ENCODE measurements at regions not wholly inside any gene's neighbourhood (a gene's known extent, or its start where the extent isn't known, plus 50 kb on each side); places are given as distances from the start of the nearest gene placed in this dataset.
A peak's percentile ranks its signal among the peaks of the same experiment; 100 is the strongest.

DNA sequence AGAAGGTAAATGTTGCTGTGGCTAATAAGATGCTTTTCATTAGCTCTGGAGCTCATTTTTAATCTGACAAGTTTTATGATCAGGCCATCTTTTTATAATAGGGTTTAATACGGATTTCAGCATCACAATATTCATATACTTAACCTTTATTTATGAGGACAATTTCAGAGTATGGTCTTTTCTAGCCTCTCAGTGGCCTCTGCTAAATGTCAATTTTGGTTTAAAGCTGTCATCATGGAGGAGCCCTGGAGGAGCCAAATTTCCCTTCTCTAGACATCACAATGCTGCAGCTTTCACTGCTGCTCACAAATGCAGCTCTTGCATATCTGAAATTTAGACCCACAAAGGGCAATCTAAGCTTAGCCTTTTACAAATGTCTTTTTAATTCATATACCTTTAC, 510.4 kb downstream of the PCDH7 start:
- H3K36me3 ChIP-seq: no peaks in the 10 kb centered on the region
- no peak overlapping the region for H3K27ac ChIP-seq
- TF ChIP-seq POLR2AphosphoS5 (IDR thresholded peaks at IDR 0.05) (no peak), POLR2A (IDR thresholded peaks at IDR 0.05) (no peak), EP300 (IDR thresholded peaks at IDR 0.05) (no peak)
- TF ChIP-seq, protein P1, sequence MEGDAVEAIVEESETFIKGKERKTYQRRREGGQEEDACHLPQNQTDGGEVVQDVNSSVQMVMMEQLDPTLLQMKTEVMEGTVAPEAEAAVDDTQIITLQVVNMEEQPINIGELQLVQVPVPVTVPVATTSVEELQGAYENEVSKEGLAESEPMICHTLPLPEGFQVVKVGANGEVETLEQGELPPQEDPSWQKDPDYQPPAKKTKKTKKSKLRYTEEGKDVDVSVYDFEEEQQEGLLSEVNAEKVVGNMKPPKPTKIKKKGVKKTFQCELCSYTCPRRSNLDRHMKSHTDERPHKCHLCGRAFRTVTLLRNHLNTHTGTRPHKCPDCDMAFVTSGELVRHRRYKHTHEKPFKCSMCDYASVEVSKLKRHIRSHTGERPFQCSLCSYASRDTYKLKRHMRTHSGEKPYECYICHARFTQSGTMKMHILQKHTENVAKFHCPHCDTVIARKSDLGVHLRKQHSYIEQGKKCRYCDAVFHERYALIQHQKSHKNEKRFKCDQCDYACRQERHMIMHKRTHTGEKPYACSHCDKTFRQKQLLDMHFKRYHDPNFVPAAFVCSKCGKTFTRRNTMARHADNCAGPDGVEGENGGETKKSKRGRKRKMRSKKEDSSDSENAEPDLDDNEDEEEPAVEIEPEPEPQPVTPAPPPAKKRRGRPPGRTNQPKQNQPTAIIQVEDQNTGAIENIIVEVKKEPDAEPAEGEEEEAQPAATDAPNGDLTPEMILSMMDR (IDR thresholded peaks at IDR 0.05): no peak
- no peaks in the 10 kb centered on the region for H3K9me3 ChIP-seq
- H3K27me3 ChIP-seq: no peaks in the 10 kb centered on the region
- peak in 1 of 2 donors; percentile 7 for DNase-seq
- H3K4me3 ChIP-seq: no peak overlapping the region
- 70 to 86% (median 82%) methylated on average over 1 of the region's 1 CpG for WGBS, 5 donors
- peaks cover 0 to 5% (median 0%) of the 10 kb centered on the region in 4 donors for H3K4me1 ChIP-seq
- intact Hi-C loops (cut with DNase I; ENCODE audit: low total_unique reads): no loop called here

DNA sequence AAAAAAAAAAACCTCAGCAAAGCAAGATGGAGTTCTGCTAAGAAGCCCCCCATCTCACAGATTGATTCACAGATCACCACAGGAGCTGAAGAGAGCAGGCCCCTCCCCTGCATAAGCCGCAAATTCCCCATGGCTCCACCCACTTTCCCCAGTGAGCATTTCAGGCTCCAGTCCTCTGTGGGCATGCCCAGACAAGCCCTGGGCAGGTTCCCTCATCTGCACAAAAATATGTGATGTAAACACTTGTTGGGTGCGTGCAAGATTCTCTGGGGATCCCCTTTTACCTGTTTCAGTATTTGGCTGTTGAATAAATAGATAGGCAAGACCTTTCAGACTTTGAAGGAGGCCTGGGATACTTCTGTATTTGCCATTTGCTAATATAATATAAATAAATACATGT, 514.3 kb downstream of the PCDH7 start:
- 58 to 74% (median 62%) methylated on average over 2 of the region's 2 CpGs for WGBS, 5 donors
- Histone ChIP-seq H3K36me3 (no peaks in the 10 kb centered on the region), H3K27ac (no peak overlapping the region), H3K9me3 (peaks cover 0 to 10% (median 8%) of the 10 kb centered on the region in 4 donors), H3K27me3 (no peaks in the 10 kb centered on the region), H3K4me3 (no peak overlapping the region), H3K4me1 (peaks cover 0 to 5% (median 0%) of the 10 kb centered on the region in 4 donors)
- intact Hi-C loops (cut with DNase I; ENCODE audit: low total_unique reads): no loop called here
- no peak for TF ChIP-seq EP300 (IDR thresholded peaks at IDR 0.05)
- TF ChIP-seq, protein P1 (IDR thresholded peaks at IDR 0.05): no peak
- no peak for TF ChIP-seq POLR2AphosphoS5 (IDR thresholded peaks at IDR 0.05)
- no peak for TF ChIP-seq POLR2A (IDR thresholded peaks at IDR 0.05)
- peak in 1 of 2 donors; percentile 5 for DNase-seq

DNA sequence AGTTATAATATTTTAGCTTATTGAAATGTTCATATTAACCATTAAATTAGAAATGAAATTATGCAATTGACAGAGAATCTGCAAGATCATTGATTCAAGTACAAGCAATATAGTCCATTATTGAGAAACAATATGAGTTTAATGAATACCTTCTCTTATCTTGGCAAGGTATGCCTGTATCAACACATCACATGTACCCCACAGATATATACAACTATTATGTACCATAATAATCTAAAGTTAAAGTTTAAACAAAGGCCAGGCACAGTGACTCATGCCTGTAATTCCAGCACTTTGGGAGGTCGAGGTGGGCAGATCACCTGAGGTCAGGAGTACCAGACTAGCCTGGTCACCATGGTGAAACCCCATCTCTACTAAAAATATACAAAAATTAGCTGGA, 514.7 kb downstream of the PCDH7 start:
- Histone ChIP-seq H3K4me1 (peaks cover 0 to 5% (median 0%) of the 10 kb centered on the region in 4 donors), H3K4me3 (no peak overlapping the region), H3K27me3 (no peaks in the 10 kb centered on the region), H3K27ac (no peak overlapping the region), H3K36me3 (no peaks in the 10 kb centered on the region), H3K9me3 (peaks cover 0 to 10% (median 8%) of the 10 kb centered on the region in 4 donors)
- WGBS, 5 donors: 22 to 53% (median 29%) methylated on average over 1 of the region's 1 CpG
- intact Hi-C loops (cut with DNase I; ENCODE audit: low total_unique reads): no loop called here
- no peak for DNase-seq
- TF ChIP-seq POLR2AphosphoS5 (IDR thresholded peaks at IDR 0.05) (no peak), EP300 (IDR thresholded peaks at IDR 0.05) (no peak), POLR2A (IDR thresholded peaks at IDR 0.05) (no peak)
- TF ChIP-seq, protein P1 (IDR thresholded peaks at IDR 0.05): no peak

DNA sequence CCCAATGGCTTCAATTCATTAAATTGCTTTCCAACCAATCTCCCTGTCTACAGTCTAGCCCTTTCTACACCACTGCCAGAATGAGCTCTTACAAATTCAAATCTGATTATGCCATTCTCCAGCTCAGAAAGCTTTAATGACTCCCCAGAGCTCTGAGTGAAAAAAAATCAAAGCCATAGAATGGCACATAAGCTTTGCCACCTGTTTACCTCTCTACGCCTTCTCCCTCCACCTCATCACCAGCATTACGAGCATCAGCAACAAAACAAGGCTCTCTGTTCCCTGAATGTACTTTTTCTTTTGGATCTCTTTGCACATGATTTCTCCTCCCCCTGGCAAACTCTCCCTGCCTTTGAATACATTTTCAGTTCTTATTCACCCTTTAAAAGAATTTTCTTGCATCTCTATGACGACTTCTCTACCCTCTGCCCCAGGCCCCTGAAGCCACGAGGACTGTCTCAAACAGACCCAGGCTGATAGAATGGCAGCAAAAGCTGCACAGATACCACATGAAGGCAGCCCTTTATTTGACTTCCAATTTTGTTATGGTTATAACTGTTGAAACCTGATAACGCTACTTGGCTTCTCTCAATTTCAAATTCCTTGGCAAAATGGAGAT, 516.0 kb downstream of the PCDH7 start:
- no peak overlapping the region for H3K27ac ChIP-seq
- TF ChIP-seq EP300 (IDR thresholded peaks at IDR 0.05) (no peak), POLR2AphosphoS5 (IDR thresholded peaks at IDR 0.05) (no peak), POLR2A (IDR thresholded peaks at IDR 0.05) (no peak)
- TF ChIP-seq, protein P1 (IDR thresholded peaks at IDR 0.05): no peak
- 79 to 91% (median 83%) methylated on average over 5 of the region's 5 CpGs for WGBS, 5 donors
- H3K9me3 ChIP-seq: peaks cover 0 to 10% (median 8%) of the 10 kb centered on the region in 4 donors
- H3K4me3 ChIP-seq: no peak overlapping the region
- intact Hi-C loops (cut with DNase I; ENCODE audit: low total_unique reads): no loop called here
- no peak for DNase-seq
- peaks cover 0 to 5% (median 0%) of the 10 kb centered on the region in 4 donors for H3K4me1 ChIP-seq
- no peaks in the 10 kb centered on the region for H3K36me3 ChIP-seq
- no peaks in the 10 kb centered on the region for H3K27me3 ChIP-seq

Data from stomach (tissue), 8 donors.